Lower leg skin (tissue), 4 donors: ENCODE measurements at regions not wholly inside any gene's neighbourhood (a gene's known extent, or its start where the extent isn't known, plus 50 kb on each side); places are given as distances from the start of the nearest gene placed in this dataset.

ENCODE experiments used
- DNase-seq, 2 donors: peaks; one replicate each; pipeline ENCODE4 v3.0.0-alpha.2; 2019; ENCODE audit warnings: low spot score in 2 of 2
- H3K4me3 ChIP-seq: fragments of 200-600 bp; sonication (generic); 2 replicates; pipeline ENCODE4 v1.5.1; 2017; ENCODE audit warnings: mild to moderate bottlenecking, low read depth; ENCODE audit not compliant: poor library complexity, severe bottlenecking
- POLR2A ChIP-seq, 2 donors: fragments of 450-650 bp; IDR thresholded peaks; one replicate each; pipeline ENCODE4 v1.6.1; 2016 to 2017; ENCODE audit warnings: antibody characterized with exemption in 2 of 2, mild to moderate bottlenecking in 1 of 2, moderate library complexity in 1 of 2
- WGBS, 2 donors: methylation state at CpG; one replicate each; pipeline ENCODE4 v1.1.5; 2018; 5-methylcytosine and 5-hydroxymethylcytosine counted together
- intact Hi-C: fragments of 100-400 bp; cut with DNase I; formaldehyde crosslinking; loops from one replicate; pipeline ENCODE4 v1.15.0; 2023; ENCODE audit warnings: low total_unique reads
- TF ChIP-seq, protein P1 (sequence below), 3 donors: fragments of 450-650 bp; IDR thresholded peaks; one replicate each; pipeline ENCODE4 v1.5.1; 2016; ENCODE audit warnings: antibody characterized with exemption in 3 of 3, mild to moderate bottlenecking in 3 of 3, moderate library complexity in 2 of 3

DNA sequence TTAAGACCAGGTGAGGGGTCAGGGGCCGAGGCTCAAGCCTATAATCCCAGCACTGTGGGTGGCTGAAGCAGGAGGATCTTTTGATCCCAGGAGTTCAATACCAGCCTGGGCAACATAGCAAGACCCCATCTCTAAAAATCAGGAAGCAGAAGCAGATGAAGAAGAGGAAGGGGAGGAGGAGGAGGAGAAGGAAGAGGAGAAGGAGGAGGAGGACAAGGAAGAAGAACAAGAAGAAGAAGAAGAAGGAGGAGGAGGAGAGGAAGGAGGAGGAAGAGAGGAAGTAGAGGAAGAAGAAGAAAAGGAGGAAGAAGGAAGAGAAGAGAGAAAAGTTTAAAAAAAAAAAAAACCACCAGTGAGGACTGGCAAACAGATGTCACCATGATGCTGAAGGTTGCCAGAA is 92.0 kb upstream of the TMEM26 start:
- intact Hi-C loops: no loop called here
- WGBS, 2 donors: 73 to 82% methylated on average over 1 of the region's 1 CpG
- DNase-seq: no peak
- TF ChIP-seq, protein P1, sequence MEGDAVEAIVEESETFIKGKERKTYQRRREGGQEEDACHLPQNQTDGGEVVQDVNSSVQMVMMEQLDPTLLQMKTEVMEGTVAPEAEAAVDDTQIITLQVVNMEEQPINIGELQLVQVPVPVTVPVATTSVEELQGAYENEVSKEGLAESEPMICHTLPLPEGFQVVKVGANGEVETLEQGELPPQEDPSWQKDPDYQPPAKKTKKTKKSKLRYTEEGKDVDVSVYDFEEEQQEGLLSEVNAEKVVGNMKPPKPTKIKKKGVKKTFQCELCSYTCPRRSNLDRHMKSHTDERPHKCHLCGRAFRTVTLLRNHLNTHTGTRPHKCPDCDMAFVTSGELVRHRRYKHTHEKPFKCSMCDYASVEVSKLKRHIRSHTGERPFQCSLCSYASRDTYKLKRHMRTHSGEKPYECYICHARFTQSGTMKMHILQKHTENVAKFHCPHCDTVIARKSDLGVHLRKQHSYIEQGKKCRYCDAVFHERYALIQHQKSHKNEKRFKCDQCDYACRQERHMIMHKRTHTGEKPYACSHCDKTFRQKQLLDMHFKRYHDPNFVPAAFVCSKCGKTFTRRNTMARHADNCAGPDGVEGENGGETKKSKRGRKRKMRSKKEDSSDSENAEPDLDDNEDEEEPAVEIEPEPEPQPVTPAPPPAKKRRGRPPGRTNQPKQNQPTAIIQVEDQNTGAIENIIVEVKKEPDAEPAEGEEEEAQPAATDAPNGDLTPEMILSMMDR (IDR thresholded peaks at IDR 0.05): no peak
- no peak for TF ChIP-seq POLR2A (IDR thresholded peaks at IDR 0.05)
- H3K4me3 ChIP-seq: no peak overlapping the region

DNA sequence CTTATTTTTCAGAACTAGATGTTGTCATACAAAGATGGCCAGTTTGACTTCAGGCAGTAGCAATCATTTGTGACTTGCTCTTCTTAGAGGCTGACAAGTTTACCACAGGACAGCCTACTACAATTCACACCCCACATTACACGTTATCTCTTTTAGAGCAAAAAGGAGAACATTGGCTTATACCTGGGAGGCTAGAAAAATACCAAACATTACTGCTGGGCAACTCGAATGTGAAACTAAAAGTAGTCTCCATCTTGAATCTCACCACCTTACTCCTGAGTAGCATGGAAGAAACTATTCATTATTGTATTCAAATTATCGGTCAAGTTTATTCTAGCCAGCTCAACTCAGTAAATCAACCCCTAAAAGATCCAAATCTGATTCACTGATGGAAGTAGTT is 90.7 kb upstream of the TMEM26 start:
- DNase-seq: no peak
- no peak overlapping the region for H3K4me3 ChIP-seq
- TF ChIP-seq POLR2A (IDR thresholded peaks at IDR 0.05): no peak
- TF ChIP-seq, protein P1 (IDR thresholded peaks at IDR 0.05): no peak
- 77 to 87% methylated on average over 3 of the region's 3 CpGs for WGBS, 2 donors
- intact Hi-C loops: no loop called here

DNA sequence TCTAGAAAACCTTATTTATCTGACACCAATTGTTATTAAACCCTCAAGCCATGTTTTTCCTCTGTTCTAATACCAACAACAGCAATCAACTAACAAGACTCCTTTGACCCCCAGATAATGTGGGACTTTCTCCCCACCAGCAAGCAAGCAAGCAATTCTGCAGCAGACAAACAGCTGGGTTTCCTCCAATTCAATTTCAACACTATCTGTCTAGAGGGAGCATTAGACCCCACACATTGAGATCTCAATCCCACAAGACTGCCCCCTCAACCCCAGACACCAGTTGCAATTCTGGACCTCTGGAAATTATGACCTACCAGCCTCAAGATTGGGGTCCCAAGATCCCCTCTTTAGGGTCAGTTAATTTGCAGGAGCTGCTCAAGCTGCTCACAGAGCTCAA is 89.4 kb upstream of the TMEM26 start:
- no peak overlapping the region for H3K4me3 ChIP-seq
- TF ChIP-seq, protein P1 (IDR thresholded peaks at IDR 0.05): no peak
- TF ChIP-seq POLR2A (IDR thresholded peaks at IDR 0.05): no peak
- intact Hi-C loops: no loop called here
- no peak for DNase-seq

DNA sequence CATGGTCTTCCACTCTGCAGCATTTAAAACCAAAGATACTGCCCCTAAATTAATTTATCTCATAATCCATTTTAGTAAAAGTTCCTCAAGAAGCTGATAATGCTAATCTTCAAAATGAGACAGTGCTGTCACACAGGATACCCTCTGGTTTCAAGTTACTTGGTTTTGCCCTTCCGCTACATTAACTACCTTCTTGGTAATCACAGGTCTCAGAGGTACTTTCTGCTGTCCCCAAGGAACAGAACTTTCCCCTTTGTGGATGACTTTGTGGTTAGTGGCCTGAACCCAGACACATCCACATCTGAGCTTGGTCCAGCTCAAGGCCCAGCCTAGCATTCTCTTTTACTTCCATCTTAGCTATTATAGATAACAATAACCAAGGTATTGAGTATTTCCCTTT is 88.8 kb upstream of the TMEM26 start:
- DNase-seq: no peak
- no peak for TF ChIP-seq POLR2A (IDR thresholded peaks at IDR 0.05)
- TF ChIP-seq, protein P1 (IDR thresholded peaks at IDR 0.05): no peak
- intact Hi-C loops: no loop called here
- H3K4me3 ChIP-seq: no peak overlapping the region
- 91 to 96% methylated on average over 1 of the region's 1 CpG for WGBS, 2 donors

DNA sequence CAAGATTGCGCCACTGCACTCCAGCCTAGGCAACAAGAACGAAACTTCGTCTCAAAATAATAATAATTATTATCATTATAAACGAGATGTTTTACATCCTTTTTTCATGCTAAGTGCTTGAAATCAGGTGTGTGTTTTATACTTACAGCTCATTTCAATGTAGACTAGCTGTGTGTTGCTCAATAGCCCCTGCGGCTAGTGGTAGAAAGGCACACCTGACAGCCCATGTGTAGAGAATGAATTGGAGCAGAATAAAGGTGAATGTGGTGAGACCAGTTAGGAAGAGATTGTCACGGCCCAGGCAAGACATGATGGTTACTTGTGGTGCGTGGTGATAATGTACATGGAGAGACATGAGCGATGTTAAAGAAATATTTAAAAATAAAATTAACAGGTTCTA is 86.7 kb upstream of the TMEM26 start:
- 92 to 96% methylated on average over 8 of the region's 8 CpGs for WGBS, 2 donors
- intact Hi-C loops: no loop called here
- no peak overlapping the region for H3K4me3 ChIP-seq
- no peak for DNase-seq
- TF ChIP-seq, protein P1 (IDR thresholded peaks at IDR 0.05): no peak
- no peak for TF ChIP-seq POLR2A (IDR thresholded peaks at IDR 0.05)

DNA sequence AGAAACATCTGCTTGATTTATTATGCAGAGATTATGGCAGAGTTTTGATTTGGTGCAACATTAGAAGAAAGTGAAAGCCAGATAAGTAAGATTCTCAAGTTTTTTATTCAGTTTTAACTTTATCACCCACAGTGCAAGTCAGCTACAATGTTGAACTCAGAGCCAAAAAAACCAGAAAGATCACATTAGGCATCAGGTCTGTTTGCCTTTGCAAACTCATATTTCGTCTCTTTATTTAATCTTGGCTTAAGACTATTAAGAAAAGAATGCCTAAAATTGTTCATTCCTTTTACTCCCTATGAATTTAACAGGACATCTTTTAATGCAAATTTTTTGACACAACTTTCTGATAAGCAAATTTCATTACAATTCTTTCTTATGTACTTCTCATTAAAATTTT is 76.0 kb upstream of the TMEM26 start:
- 35 to 41% methylated on average over 1 of the region's 1 CpG for WGBS, 2 donors
- DNase-seq: no peak
- intact Hi-C loops: no loop called here
- no peak overlapping the region for H3K4me3 ChIP-seq
- TF ChIP-seq POLR2A (IDR thresholded peaks at IDR 0.05): no peak
- TF ChIP-seq, protein P1 (IDR thresholded peaks at IDR 0.05): no peak
